ENCODE measurements at regions not wholly inside any gene's neighbourhood (a gene's known extent, or its start where the extent isn't known, plus 50 kb on each side); places are given as distances from the start of the nearest gene placed in this dataset.

GRCh38 chr3:67704322-67704721 lies 49.9 kb upstream of the SUCLG2 start:
- H3K27ac ChIP-seq = no peak overlapping the region
- intact Hi-C loops (cut with DNase I) = no loop called here
- H3K4me3 ChIP-seq = no peak overlapping the region
- WGBS, 3 donors = 83 to 89% (median 88%) methylated on average over 4 of the region's 4 CpGs
- H3K36me3 ChIP-seq (ENCODE audit: insufficient read depth in 1 of 2, low read depth in 1 of 2) = peaks cover 0 to 4% of the 10 kb centered on the region in 2 donors
- no peaks in the 10 kb centered on the region for H3K4me1 ChIP-seq
- H3K27me3 ChIP-seq (ENCODE audit: insufficient read depth in 3 of 3, low read length in 2 of 3) = no peaks in the 10 kb centered on the region
- ATAC-seq = no peak
- H3K9me3 ChIP-seq = no peaks in the 10 kb centered on the region
- no peak for DNase-seq
- no peak for TF ChIP-seq CTCF (IDR thresholded peaks at IDR 0.05)
